Activated CD4-positive, alpha-beta T cell treated with anti-CD3 and anti-CD28 coated beads, Interleukin-2, amount 10 ng/mL, durations not matched to agents 7 days and 5 days (primary cell): ENCODE measurements at regions not wholly inside any gene's neighbourhood (a gene's known extent, or its start where the extent isn't known, plus 50 kb on each side); places are given as distances from the start of the nearest gene placed in this dataset.
"Not testable (repeated sequence)": the region's sequence is repeated elsewhere in the genome, so short reads cannot be mapped to it uniquely, and the experiment has no call there.

ENCODE experiments used
- CTCF ChIA-PET: fragments of 350-600 bp; sonication (Branson Sonifier 250); formaldehyde crosslinking; loops from one replicate; lab custom pipeline; 2021; ENCODE audit warnings: antibody characterized with exemption; lab: Charles Lee
- POLR2A ChIA-PET: fragments of 350-600 bp; sonication (Branson Sonifier 250); formaldehyde crosslinking; loops from one replicate; lab custom pipeline; 2021; ENCODE audit warnings: antibody characterized with exemption; lab: Charles Lee
- DNase-seq: peaks from one replicate; pipeline ENCODE4 v3.0.0-alpha.2; 2020
- H3K27ac Mint-ChIP-seq: one replicate; pipeline ENCODE4 v1.8.0; 2021; ENCODE audit warnings: mild to moderate bottlenecking, moderate library complexity, mixed read lengths
- H3K27me3 Mint-ChIP-seq: one replicate; pipeline ENCODE4 v1.8.0; 2021; ENCODE audit warnings: mixed read lengths
- H3K36me3 Mint-ChIP-seq: one replicate; pipeline ENCODE4 v1.8.0; 2021; ENCODE audit warnings: low read depth, mixed read lengths
- H3K4me1 Mint-ChIP-seq: one replicate; pipeline ENCODE4 v1.8.0; 2021; ENCODE audit warnings: mixed read lengths
- H3K4me3 Mint-ChIP-seq: one replicate; pipeline ENCODE4 v1.8.0; 2021; ENCODE audit warnings: mild to moderate bottlenecking, moderate library complexity, mixed read lengths
- H3K9me3 Mint-ChIP-seq: one replicate; pipeline ENCODE4 v1.8.0; 2021; ENCODE audit warnings: mixed read lengths

DNA sequence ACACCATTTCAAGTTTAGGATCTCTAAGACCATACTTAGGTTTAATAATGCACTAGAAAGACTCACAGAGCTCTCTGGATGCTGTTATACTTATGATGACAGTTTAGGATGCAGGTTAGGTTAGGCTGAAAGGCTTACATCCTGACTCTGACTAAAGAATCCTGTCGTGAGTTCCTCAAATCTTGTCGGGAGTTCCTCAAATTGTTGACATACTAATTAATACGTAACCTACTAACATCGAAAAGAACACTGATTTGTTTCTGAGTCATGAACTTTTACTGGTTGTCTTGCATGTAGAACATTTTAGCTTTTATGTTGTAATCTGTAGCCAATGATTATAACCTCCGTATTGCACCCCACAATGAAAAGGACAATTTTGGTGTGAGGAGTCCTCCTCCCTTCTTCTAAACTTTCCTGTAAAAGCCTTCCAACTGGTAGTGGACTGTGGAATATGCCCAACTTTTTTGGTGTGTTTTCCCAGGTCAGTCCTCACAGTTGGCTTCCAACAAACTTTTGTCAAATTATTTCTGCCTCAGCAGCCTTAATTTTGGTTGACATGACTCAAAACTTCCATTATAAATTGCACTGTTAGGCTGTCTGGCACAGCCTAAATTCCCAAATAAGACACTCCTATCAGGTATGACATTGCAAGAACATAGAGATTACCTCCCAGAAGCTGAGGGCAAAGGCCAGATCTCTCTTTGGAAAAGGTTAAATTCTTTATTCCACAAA lies 107.9 kb upstream of the PALMD start:
- CTCF ChIA-PET: no interaction called here
- Mint-ChIP-seq H3K36me3 (no peaks in the 10 kb centered on the region), H3K9me3 (no peaks in the 10 kb centered on the region), H3K4me3 (no peak overlapping the region), H3K27ac (no peak overlapping the region), H3K27me3 (peaks cover 9% of the 10 kb centered on the region), H3K4me1 (no peaks in the 10 kb centered on the region)
- no peak for DNase-seq
- POLR2A ChIA-PET: no interaction called here

DNA sequence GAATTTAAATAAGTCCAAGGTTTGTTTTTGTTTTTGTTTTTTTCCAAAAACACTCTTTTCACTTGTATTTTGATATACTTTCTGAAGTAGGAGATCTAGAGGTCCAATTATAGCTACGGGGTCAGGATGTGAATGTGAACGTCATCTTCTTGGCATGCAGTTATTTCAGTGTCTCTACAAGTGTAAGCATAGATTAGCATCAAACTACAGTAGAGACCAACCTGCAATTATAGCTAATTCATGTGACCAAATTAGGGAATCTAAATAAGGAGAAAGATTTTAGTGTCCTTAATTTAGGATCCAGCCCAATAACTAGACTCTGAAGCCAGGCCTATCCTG lies 107.3 kb upstream of the PALMD start:
- no peak overlapping the region for H3K4me3 Mint-ChIP-seq
- H3K9me3 Mint-ChIP-seq: no peaks in the 10 kb centered on the region
- H3K27ac Mint-ChIP-seq: no peak overlapping the region
- H3K36me3 Mint-ChIP-seq: no peaks in the 10 kb centered on the region
- no peak for DNase-seq
- ChIA-PET POLR2A (no interaction called here), CTCF (no interaction called here)
- peaks cover 9% of the 10 kb centered on the region for H3K27me3 Mint-ChIP-seq
- no peaks in the 10 kb centered on the region for H3K4me1 Mint-ChIP-seq

DNA sequence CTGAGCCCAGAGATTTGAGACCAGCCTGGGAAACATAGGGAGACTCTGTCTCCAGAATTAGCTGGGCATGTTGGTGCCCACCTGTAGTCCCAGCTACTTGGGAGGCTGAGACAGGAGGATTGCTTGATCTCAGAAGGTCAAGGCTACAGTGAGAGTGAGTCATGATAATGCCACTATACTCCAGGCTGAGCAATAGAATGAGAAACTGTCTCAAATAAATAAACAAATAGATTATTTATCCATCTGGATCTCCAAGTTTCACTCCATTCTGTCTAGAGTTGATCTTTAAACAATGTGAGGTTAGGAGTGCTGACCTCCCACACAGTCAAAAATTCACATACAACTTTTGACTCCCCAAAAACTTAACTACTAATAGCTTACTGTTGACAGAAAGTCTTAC lies 106.8 kb upstream of the PALMD start:
- ChIA-PET CTCF (no interaction called here), POLR2A (no interaction called here)
- Mint-ChIP-seq H3K4me3 (no peak overlapping the region), H3K9me3 (no peaks in the 10 kb centered on the region), H3K36me3 (no peaks in the 10 kb centered on the region), H3K27me3 (peaks cover 9% of the 10 kb centered on the region), H3K27ac (no peak overlapping the region), H3K4me1 (no peaks in the 10 kb centered on the region)
- no peak for DNase-seq

DNA sequence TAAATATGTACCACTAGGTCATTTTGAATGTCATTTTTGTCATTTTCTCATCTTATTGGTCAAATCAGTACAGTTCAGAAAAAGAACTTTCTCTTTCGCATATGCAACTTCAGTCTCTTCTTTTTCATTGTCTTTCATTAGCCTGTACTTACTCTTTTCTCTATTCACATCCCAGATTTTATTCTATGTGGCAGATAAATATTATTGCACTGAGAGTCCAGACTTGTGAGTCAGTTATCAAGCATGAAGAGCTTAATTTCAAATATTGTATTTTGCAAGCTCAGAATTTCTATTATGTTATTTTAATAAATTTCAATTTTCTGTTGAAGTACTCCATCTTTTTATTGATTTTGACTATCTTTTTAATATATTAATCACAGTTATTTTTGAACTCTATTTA lies 105.2 kb upstream of the PALMD start:
- no peak for DNase-seq
- POLR2A ChIA-PET: no interaction called here
- Mint-ChIP-seq H3K27me3 (peaks cover 9% of the 10 kb centered on the region), H3K36me3 (no peaks in the 10 kb centered on the region), H3K4me1 (peaks cover 2% of the 10 kb centered on the region), H3K27ac (no peak overlapping the region), H3K9me3 (no peaks in the 10 kb centered on the region), H3K4me3 (no peak overlapping the region)
- CTCF ChIA-PET: no interaction called here

DNA sequence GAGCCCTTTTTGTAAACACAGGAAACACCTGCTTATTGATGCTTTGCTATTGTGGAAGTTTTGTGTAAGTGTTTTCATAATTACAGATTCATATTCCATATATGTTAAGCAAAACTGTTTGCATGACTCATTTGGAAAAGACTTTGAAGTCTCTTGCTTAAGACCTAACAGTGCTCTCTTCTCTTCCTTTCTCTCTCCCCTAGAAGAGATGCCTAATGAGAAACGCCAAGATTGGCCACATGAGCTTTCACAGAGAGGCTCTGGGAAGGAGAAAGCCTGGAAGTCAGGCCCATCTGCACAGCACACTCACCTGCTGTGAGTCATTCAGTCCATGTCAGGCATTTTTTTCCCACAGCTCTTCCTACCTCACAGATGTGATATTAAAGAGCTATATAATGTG lies 101.6 kb upstream of the PALMD start:
- POLR2A ChIA-PET: no interaction called here
- H3K36me3 Mint-ChIP-seq: no peaks in the 10 kb centered on the region
- H3K4me3 Mint-ChIP-seq: no peak overlapping the region
- CTCF ChIA-PET: no interaction called here
- peaks cover 2% of the 10 kb centered on the region for H3K4me1 Mint-ChIP-seq
- peaks cover 7% of the 10 kb centered on the region for H3K27me3 Mint-ChIP-seq
- no peak overlapping the region for H3K27ac Mint-ChIP-seq
- DNase-seq: no peak
- no peaks in the 10 kb centered on the region for H3K9me3 Mint-ChIP-seq

DNA sequence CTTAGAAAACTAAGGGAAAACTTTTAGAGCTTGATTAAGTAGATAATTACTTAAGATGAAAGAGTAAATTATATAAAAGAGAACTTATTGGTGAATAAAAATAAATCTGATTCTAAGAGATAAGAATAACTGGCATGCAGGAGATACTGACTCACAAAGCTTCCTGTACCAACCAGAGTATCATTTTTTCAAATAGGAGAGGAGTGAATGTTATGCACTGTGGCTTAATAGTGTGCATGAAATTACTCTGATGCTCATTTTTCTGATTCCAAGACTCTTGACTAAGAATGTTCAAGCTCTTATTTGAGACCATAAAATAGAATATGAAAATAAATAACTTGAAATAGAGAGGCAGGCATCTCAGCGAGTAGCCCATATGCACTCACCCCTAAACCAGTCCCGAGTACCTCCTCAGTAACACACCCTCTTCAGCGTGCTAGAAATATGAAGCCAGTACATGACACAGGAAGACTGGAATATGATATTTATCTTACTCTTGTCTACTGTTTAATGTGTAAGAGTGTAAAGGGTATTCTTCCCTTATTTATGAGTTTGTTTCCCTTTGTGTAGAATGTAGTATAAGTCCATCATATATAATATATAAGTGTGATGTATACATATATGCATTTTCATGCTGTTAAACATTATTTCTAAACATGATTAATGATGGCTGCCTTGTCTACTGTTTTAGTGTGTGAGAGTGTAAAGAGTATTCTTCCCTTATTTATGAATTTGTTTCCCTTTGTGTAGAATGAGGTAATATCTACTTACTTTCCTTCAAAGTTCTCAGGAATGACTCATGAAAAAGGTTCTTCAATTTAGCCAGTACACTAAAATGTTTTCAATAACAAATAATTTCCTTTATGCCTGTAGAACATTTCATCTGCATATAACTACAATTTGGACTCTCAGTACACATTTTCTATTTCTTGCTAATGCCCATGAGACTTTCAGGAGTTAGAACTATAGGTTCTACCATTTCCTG lies 99.2 kb upstream of the PALMD start:
- Mint-ChIP-seq H3K4me3 (no peak overlapping the region), H3K9me3 (no peaks in the 10 kb centered on the region), H3K4me1 (peaks cover 2% of the 10 kb centered on the region), H3K27me3 (peaks cover 7% of the 10 kb centered on the region), H3K27ac (no peak overlapping the region), H3K36me3 (no peaks in the 10 kb centered on the region)
- POLR2A ChIA-PET: no interaction called here
- DNase-seq: no peak
- CTCF ChIA-PET: no interaction called here

DNA sequence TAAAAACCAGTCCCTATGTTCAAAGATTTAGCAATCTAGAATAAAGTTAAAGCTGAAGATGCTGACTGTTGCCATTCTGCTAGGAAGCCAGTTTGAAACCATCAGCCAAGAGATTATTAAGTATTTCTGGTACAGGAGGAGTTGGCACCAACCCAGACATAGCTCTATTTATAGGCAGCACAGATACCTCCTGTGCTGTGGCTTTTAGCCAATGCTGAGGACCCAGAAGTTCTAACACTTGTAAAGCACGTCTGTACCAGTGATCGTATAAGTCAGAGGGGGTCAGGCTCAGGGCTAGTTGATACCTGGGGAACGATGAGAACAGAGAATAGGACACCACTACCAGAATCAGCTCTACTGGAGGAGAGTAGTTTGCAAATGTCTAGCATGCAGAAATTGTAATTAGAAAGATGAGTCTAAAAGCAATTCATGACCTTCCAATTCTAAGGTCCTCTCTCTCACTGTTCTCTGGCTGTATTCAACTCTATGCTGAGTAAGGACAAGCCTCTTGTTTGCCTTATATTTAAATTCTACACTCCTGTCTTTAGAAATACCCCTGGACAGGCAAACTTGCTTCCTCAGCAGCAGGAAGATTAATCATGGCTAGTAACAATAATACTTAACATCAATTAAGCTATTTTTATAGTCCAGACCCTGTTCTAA lies 96.8 kb upstream of the PALMD start:
- H3K9me3 Mint-ChIP-seq: no peaks in the 10 kb centered on the region
- no peak overlapping the region for H3K4me3 Mint-ChIP-seq
- H3K36me3 Mint-ChIP-seq: no peaks in the 10 kb centered on the region
- DNase-seq: no peak
- peaks cover 15% of the 10 kb centered on the region for H3K27me3 Mint-ChIP-seq
- ChIA-PET CTCF (no interaction called here), POLR2A (no interaction called here)
- H3K27ac Mint-ChIP-seq: no peak overlapping the region
- peaks cover 2% of the 10 kb centered on the region for H3K4me1 Mint-ChIP-seq

DNA sequence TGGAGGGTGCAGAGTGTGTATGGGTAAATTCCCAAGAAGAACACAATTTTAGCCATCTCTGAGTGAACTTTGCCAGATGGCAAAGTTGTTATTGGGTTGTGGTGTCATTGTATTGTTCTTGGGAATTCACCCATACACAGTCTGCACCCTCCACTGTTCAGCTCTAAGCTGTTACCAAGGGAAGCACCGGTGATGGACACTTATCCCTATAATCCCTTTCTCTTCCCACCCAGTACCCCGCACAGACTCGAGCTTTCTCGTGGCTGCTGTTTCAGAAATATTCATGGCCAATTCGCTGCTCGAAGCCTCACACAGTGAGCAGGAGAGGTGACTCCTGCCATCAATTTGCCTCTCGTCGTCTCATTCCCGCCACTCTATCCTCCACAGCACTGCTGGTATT lies 95.7 kb upstream of the PALMD start:
- Mint-ChIP-seq H3K4me1 (no peaks in the 10 kb centered on the region), H3K9me3 (no peaks in the 10 kb centered on the region), H3K27ac (no peak overlapping the region), H3K27me3 (peaks cover 17% of the 10 kb centered on the region), H3K36me3 (no peaks in the 10 kb centered on the region), H3K4me3 (no peak overlapping the region)
- DNase-seq: no peak
- POLR2A ChIA-PET: no interaction called here
- CTCF ChIA-PET: no interaction called here

DNA sequence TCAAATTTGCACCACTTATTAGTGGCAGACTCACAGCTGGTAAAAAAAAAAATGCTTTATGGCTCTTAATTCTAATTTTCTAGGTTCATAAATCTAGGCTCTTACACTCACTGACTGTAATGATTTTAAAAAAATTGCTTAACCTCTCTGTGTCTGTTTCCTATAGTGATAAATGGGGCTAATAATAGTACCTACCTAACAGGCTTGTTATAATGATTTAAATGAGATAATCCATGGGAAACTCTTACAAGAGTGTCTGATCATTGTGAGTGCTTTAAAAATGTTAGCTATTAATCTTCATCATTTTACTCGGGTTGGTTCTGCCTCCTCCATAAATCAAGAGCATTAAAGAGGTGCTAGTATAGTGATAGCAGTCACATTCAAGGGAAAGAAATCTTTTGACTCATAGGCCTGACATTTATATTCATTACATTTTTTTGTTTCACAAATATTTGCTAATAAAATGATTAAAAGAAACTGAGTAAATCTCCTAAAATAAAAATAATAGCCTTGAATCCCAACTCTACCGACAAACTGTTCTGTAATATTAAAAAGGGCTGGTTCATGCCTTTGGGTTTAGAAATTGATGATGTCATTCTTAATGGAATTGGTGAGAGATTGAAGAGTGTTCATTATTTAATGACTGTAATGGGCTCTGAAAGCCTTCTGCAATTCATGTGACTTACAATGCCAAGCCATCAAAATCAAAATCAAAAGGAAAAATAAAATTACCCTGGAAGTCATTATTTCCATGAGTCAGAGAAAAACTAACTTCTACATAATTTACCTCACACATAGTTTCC lies 93.9 kb upstream of the PALMD start:
- H3K4me3 Mint-ChIP-seq: no peak overlapping the region
- H3K9me3 Mint-ChIP-seq: no peaks in the 10 kb centered on the region
- POLR2A ChIA-PET: no interaction called here

DNA sequence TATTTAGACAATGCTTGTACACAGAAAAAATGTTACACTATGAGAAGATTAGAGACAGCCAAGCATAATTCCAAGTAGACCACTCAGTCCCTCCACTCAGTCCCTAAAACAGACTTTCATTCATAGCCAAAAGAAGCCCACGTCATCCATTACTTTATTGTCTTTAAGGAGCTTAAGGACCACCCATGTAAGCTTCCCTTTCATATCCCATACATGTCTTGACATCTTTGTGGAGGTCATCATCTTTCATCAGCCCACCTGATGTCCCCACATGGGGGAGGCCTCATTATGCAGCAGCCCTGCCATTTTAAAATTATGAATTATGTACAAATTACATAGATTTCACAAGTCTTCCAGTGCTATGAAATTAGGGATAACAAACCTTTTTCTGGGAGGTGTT lies 92.6 kb upstream of the PALMD start:
- no peaks in the 10 kb centered on the region for H3K9me3 Mint-ChIP-seq
- H3K27me3 Mint-ChIP-seq: peaks cover 11% of the 10 kb centered on the region
- POLR2A ChIA-PET: no interaction called here
- no peaks in the 10 kb centered on the region for H3K36me3 Mint-ChIP-seq
- no peak for DNase-seq
- no peak overlapping the region for H3K4me3 Mint-ChIP-seq
- no peak overlapping the region for H3K27ac Mint-ChIP-seq
- CTCF ChIA-PET: no interaction called here
- H3K4me1 Mint-ChIP-seq: no peaks in the 10 kb centered on the region

More for the DNA sequence above, 93.9 kb upstream of the PALMD start:
- no peak for DNase-seq
- Mint-ChIP-seq H3K36me3 (no peaks in the 10 kb centered on the region), H3K27me3 (peaks cover 12% of the 10 kb centered on the region), H3K27ac (no peak overlapping the region), H3K4me1 (no peaks in the 10 kb centered on the region)
- CTCF ChIA-PET: no interaction called here

DNA sequence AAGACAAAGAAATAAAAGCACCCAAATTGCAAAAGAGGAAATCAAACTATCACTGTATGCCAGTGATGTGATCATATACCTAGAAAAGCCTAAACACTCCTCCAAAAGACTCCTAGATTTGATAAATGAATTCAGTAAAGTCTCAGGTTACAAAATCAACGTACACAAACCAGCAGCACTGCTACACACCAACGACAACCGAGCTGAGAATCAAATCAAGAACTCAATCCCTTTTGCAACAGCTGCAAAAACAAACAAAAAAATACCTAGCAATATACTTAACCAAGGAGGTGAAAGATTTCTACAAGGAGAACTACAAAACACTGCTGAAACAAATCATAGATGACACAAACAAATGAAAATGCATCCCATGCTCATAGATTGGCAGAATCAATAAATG lies 92.1 kb upstream of the PALMD start:
- DNase-seq, H3K4me1 Mint-ChIP-seq, H3K4me3 Mint-ChIP-seq, H3K27me3 Mint-ChIP-seq, H3K36me3 Mint-ChIP-seq, H3K27ac Mint-ChIP-seq, POLR2A ChIA-PET, H3K9me3 Mint-ChIP-seq, CTCF ChIA-PET: not testable (repeated sequence)

DNA sequence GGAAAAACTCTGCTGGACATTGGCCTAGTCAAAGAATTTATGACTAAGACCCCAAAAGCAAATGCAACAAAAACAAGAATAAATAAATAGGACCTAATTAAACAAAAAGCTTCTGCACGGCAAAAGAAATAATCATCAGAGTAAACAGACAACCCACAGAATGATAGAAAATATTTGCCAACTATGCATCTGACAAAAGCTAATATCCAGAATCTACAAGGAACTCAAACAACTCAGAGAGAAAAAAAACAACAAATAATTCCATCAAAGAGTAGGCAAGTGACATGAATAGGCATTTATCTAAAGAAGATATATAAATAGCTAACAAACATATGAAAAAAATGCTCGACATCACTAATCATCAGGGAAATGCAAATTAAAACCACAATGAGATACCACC lies 91.2 kb upstream of the PALMD start:
- H3K36me3 Mint-ChIP-seq: no peaks in the 10 kb centered on the region
- H3K4me1 Mint-ChIP-seq: no peaks in the 10 kb centered on the region
- H3K27ac Mint-ChIP-seq: no peak overlapping the region
- H3K4me3 Mint-ChIP-seq: no peak overlapping the region
- H3K9me3 Mint-ChIP-seq: no peaks in the 10 kb centered on the region
- no peak for DNase-seq
- ChIA-PET CTCF (no interaction called here), POLR2A (no interaction called here)
- peaks cover 9% of the 10 kb centered on the region for H3K27me3 Mint-ChIP-seq
